H1 (cell line): ENCODE measurements at regions not wholly inside any gene's neighbourhood (a gene's known extent, or its start where the extent isn't known, plus 50 kb on each side); places are given as distances from the start of the nearest gene placed in this dataset.

Source experiments
- CTCF ChIA-PET: fragments of 300-600 bp; sonication (Branson Sonifier 250); formaldehyde crosslinking; loops from one replicate; lab custom pipeline; 2021; ENCODE audit not compliant: partially characterized antibody; lab: Charles Lee
- POLR2A ChIA-PET: fragments of 300-600 bp; sonication (Branson Sonifier 250); formaldehyde crosslinking; loops from one replicate; lab custom pipeline; 2021; ENCODE audit warnings: inconsistent platforms; ENCODE audit not compliant: partially characterized antibody; lab: Charles Lee
- DNase-seq, 2 experiments: peaks; one replicate each; pipeline versions ENCODE4 v3.0.0 to v3.0.0-alpha.2; 2010 to 2022; ENCODE audit warnings: low spot score in 2 of 2, low read depth in 1 of 2, mixed read lengths in 1 of 2
- FAIRE-seq: peaks from 2 replicates; lab custom pipeline; 2011; peaks lifted over from hg19 to GRCh38; lab: Jason Lieb, UNC
- H2AFZ ChIP-seq: 2 replicates; pipeline ENCODE4 v1.8.1; 2012; ENCODE audit warnings: low read length, inconsistent platforms
- H2AK5ac ChIP-seq: 2 replicates; pipeline ENCODE4 v1.6.1; 2013; ENCODE audit warnings: low read depth, low read length
- H2BK120ac ChIP-seq: replicated peaks from 2 replicates; pipeline ENCODE3; 2013; ENCODE audit warnings: low read depth, low read length, inconsistent platforms
- H2BK12ac ChIP-seq: 2 replicates; pipeline ENCODE4 v1.6.1; 2013; ENCODE audit warnings: low read depth, low read length
- H2BK15ac ChIP-seq: 2 replicates; pipeline ENCODE4 v1.6.1; 2013; ENCODE audit warnings: low read length
- H2BK20ac ChIP-seq: 2 replicates; pipeline ENCODE4 v1.6.1; 2013; ENCODE audit warnings: low read length
- H2BK5ac ChIP-seq: 2 replicates; pipeline ENCODE4 v1.6.1; 2013; ENCODE audit warnings: low read depth, low read length
- H3K14ac ChIP-seq: 2 replicates; pipeline ENCODE4 v1.6.1; 2013; ENCODE audit warnings: inconsistent platforms; ENCODE audit not compliant: insufficient read length
- H3K18ac ChIP-seq: 2 replicates; pipeline ENCODE4 v1.6.1; 2013; ENCODE audit warnings: low read length; ENCODE audit errors: extremely low read depth
- H3K23ac ChIP-seq: 2 replicates; pipeline ENCODE4 v1.6.1; 2013; ENCODE audit warnings: inconsistent platforms; ENCODE audit not compliant: insufficient read length
- H3K23me2 ChIP-seq: 2 replicates; pipeline ENCODE4 v1.6.1; 2013; ENCODE audit warnings: low read depth, low read length
- H3K27ac ChIP-seq: 2 replicates; pipeline ENCODE4 v1.6.1; 2011; ENCODE audit warnings: low read depth, low read length, inconsistent platforms
- H3K27me3 ChIP-seq, 4 experiments: replicated peaks in 1 of 4; 1 replicate in 1 of 4; 2 replicates in 3 of 4; pipeline versions ENCODE4 v1.6.1 to v1.8.1; 2011 to 2013; ENCODE audit warnings: low read length in 3 of 4, mild to moderate bottlenecking in 3 of 4, inconsistent platforms in 2 of 4, mixed read lengths in 2 of 4, moderate library complexity in 1 of 4; ENCODE audit not compliant: control insufficient read depth in 3 of 4, insufficient read depth in 3 of 4; ENCODE audit errors: extremely low read depth in 1 of 4
- H3K36me3 ChIP-seq, 4 experiments: 2 replicates each; pipeline versions ENCODE4 v1.6.1 to v1.8.1; 2011 to 2013; ENCODE audit warnings: mild to moderate bottlenecking in 4 of 4, low read length in 3 of 4, moderate library complexity in 2 of 4, control low read depth in 1 of 4, inconsistent platforms in 1 of 4; ENCODE audit not compliant: insufficient read depth in 4 of 4, control insufficient read depth in 2 of 4
- H3K4ac ChIP-seq: replicated peaks from 2 replicates; pipeline ENCODE3; 2013; ENCODE audit warnings: low read length, low read depth, mixed read lengths, inconsistent platforms; ENCODE audit not compliant: insufficient read length
- H3K4me1 ChIP-seq, 4 experiments: replicated peaks in 1 of 4; 1 replicate in 1 of 4; 2 replicates in 3 of 4; pipeline versions ENCODE4 v1.6.1 to v1.8.1; 2011 to 2013; ENCODE audit warnings: low read length in 3 of 4, inconsistent platforms in 2 of 4, mixed read lengths in 1 of 4; ENCODE audit not compliant: insufficient read depth in 4 of 4, control insufficient read depth in 3 of 4
- H3K4me2 ChIP-seq, 2 experiments: 2 replicates each; pipeline versions ENCODE4 v1.6.1 to v1.8.1; 2011 to 2013; ENCODE audit warnings: low read depth in 2 of 2, low read length in 2 of 2, control low read depth in 1 of 2, inconsistent platforms in 1 of 2, mild to moderate bottlenecking in 1 of 2; ENCODE audit not compliant: insufficient read depth in 1 of 2
- H3K4me3 ChIP-seq, 4 experiments: fragments of 200-600, 300-600 bp in 1 of 4; sonication (generic), shearing (Covaris generic), sonication (Bioruptor Twin) in 1 of 4; 2 replicates each; pipeline versions ENCODE4 v1.5.1 to v1.8.1; 2011 to 2016; ENCODE audit warnings: low read length in 4 of 4, low read depth in 3 of 4, control low read depth in 2 of 4, inconsistent platforms in 2 of 4, mild to moderate bottlenecking in 2 of 4, mixed read lengths in 1 of 4, moderate library complexity in 1 of 4; ENCODE audit not compliant: insufficient read depth in 2 of 4; ENCODE audit errors: extremely low read depth in 1 of 4
- H3K56ac ChIP-seq: replicated peaks from 2 replicates; pipeline ENCODE3; 2013; ENCODE audit warnings: low read depth, mild to moderate bottlenecking, mixed read lengths, low read length, inconsistent platforms; ENCODE audit not compliant: insufficient read length
- H3K79me1 ChIP-seq: 2 replicates; pipeline ENCODE4 v1.6.1; 2013; ENCODE audit warnings: low read depth, low read length, control low read depth
- H3K79me2 ChIP-seq, 2 experiments: 2 replicates each; pipeline versions ENCODE4 v1.6.1 to v1.8.1; 2012 to 2013; ENCODE audit warnings: low read length in 2 of 2, mild to moderate bottlenecking in 2 of 2, inconsistent platforms in 1 of 2; ENCODE audit not compliant: insufficient read depth in 2 of 2, control insufficient read depth in 1 of 2
- H3K9ac ChIP-seq, 4 experiments: replicated peaks in 1 of 4; 1 replicate in 1 of 4; 2 replicates in 3 of 4; pipeline versions ENCODE4 v1.6.1 to v1.8.1; 2011 to 2013; ENCODE audit warnings: low read depth in 3 of 4, low read length in 3 of 4, control low read depth in 2 of 4, mild to moderate bottlenecking in 2 of 4, moderate library complexity in 2 of 4, inconsistent platforms in 1 of 4; ENCODE audit errors: extremely low read depth in 1 of 4
- H3K9me3 ChIP-seq, 2 experiments: 2 replicates each; pipeline versions ENCODE4 v1.6.1 to v1.8.1; 2012 to 2013; ENCODE audit warnings: mild to moderate bottlenecking in 2 of 2, moderate library complexity in 2 of 2, control low read depth in 1 of 2, inconsistent platforms in 1 of 2, low read depth in 1 of 2, low read length in 1 of 2, mixed read lengths in 1 of 2; ENCODE audit not compliant: insufficient read depth in 2 of 2
- H4K20me1 ChIP-seq, 2 experiments: replicated peaks in 1 of 2; 2 replicates each; pipeline versions ENCODE3 to v1.8.1; 2011 to 2013; ENCODE audit warnings: inconsistent platforms in 2 of 2, low read length in 2 of 2, mild to moderate bottlenecking in 1 of 2; ENCODE audit not compliant: insufficient read depth in 2 of 2, control insufficient read depth in 1 of 2
- H4K5ac ChIP-seq: 2 replicates; pipeline ENCODE4 v1.6.1; 2013; ENCODE audit warnings: low read length, low read depth, mixed read lengths, inconsistent platforms; ENCODE audit not compliant: insufficient read length
- H4K8ac ChIP-seq: 2 replicates; pipeline ENCODE4 v1.8.0; 2013; ENCODE audit warnings: mild to moderate bottlenecking, moderate library complexity, low read length, inconsistent platforms; ENCODE audit not compliant: insufficient read depth; ENCODE audit errors: extremely low read depth
- H4K91ac ChIP-seq: replicated peaks from 2 replicates; pipeline ENCODE3; 2013; ENCODE audit warnings: low read length, mixed read lengths, inconsistent platforms; ENCODE audit not compliant: insufficient read length
- RNF2 ChIP-seq: fragments of 200-900, 300-1000 bp; sonication (generic); IDR thresholded peaks from 2 replicates; pipeline ENCODE4 v1.7.1; 2016; ENCODE audit warnings: borderline replicate concordance, low read depth, mild to moderate bottlenecking, antibody characterized with exemption, low read length; ENCODE audit not compliant: poor library complexity, severe bottlenecking; ENCODE audit errors: missing control alignments
- SP1 ChIP-seq: IDR thresholded peaks from 2 replicates; pipeline ENCODE4 v1.6.1; 2011; ENCODE audit warnings: low read depth, low read length
- WGBS, 2 experiments: shearing (Covaris generic) in 1 of 2; methylation state at CpG; one replicate each; pipeline versions ENCODE4 v1.1.6 to v1.1.7; 2013 to 2015; ENCODE audit warnings: low lambda C conversion rate in 2 of 2, mixed read lengths in 2 of 2, inconsistent platforms in 1 of 2, low coverage in 1 of 2, missing lambda C conversion rate in 1 of 2; ENCODE audit not compliant: insufficient replicate concordance in 2 of 2, insufficient coverage in 1 of 2, insufficient read length in 1 of 2; ENCODE audit errors: extremely low coverage in 1 of 2, missing lambda C conversion rate in 1 of 2; 5-methylcytosine and 5-hydroxymethylcytosine counted together
- TF ChIP-seq, protein P1 (sequence below): IDR thresholded peaks from 2 replicates; pipeline ENCODE4 v1.6.1; 2012; ENCODE audit warnings: low read length, inconsistent platforms

DNA sequence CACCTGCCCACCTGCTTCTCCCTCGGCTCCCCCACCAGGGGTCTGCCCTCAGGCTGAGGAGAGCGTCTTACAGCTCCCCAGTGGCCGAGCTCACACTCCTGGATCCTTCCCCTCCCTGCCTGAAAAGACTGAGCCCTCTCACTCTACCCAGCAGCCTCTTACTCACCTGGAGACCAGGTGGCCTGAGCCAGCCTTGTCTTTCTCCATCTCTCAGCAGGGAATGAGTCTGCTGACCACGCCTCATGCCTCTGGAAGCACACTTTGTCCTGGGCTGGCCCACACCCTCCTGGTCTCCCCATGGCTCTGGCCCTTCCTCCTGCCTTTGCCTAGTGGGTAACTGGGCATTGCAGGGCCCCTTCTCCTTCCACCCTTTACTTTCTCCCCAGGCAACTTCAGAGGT is 177.2 kb downstream of the ENGASE start:
- POLR2A ChIA-PET: no interaction called here

More for the DNA sequence above, 177.2 kb downstream of the ENGASE start:
- Histone ChIP-seq H4K5ac (no peak overlapping the region), H2BK15ac (no peak overlapping the region), H4K91ac (no peak overlapping the region), H3K79me2 (no peaks in the 10 kb centered on the region), H3K4me1 (peaks cover 0 to 4% (median under 1%) of the 10 kb centered on the region in 4 experiments; a peak in 1 of 7 replicates), H3K14ac (no peak overlapping the region), H2BK20ac (no peak overlapping the region), H3K4ac (no peak overlapping the region), H2AFZ (no peak overlapping the region), H3K56ac (no peak overlapping the region), H2BK5ac (no peak overlapping the region), H3K4me3 (no peak overlapping the region), H2AK5ac (no peak overlapping the region), H3K36me3 (no peaks in the 10 kb centered on the region), H3K4me2 (no peak overlapping the region), H4K20me1 (no peaks in the 10 kb centered on the region), H3K9me3 (no peaks in the 10 kb centered on the region), H3K18ac (no peak overlapping the region), H2BK12ac (no peak overlapping the region), H3K23me2 (no peaks in the 10 kb centered on the region), H3K9ac (no peak overlapping the region), H3K23ac (no peak overlapping the region), H4K8ac (no peak overlapping the region; the same call in 1 of the 2 replicates), H3K27me3 (0 out of 7 replicates have a peak, but pooled peaks cover 0 to 4% (median 0%) of the 10 kb centered on the region in 4 experiments), H3K27ac (no peak overlapping the region), H2BK120ac (no peak overlapping the region), H3K79me1 (no peaks in the 10 kb centered on the region)
- WGBS, 2 experiments: 79% methylated on average over 4 of the region's 4 CpGs; no CpG with 5 or more reads in 1 of the 2 experiments
- DNase-seq (no peak), FAIRE-seq (no peak)
- CTCF ChIA-PET: interaction anchor here (0.6 to 1.3 kb wide), 5 partner anchors 9 to 141 kb away, joined by 3 to 4 read pairs (median 3); no protein-coding TSS in a partner anchor
- TF ChIP-seq, protein P1, sequence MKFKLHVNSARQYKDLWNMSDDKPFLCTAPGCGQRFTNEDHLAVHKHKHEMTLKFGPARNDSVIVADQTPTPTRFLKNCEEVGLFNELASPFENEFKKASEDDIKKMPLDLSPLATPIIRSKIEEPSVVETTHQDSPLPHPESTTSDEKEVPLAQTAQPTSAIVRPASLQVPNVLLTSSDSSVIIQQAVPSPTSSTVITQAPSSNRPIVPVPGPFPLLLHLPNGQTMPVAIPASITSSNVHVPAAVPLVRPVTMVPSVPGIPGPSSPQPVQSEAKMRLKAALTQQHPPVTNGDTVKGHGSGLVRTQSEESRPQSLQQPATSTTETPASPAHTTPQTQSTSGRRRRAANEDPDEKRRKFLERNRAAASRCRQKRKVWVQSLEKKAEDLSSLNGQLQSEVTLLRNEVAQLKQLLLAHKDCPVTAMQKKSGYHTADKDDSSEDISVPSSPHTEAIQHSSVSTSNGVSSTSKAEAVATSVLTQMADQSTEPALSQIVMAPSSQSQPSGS: no peak
- TF ChIP-seq SP1: no peak
- TF ChIP-seq RNF2: no peak
